Stimulated activated CD4-positive, alpha-beta T cell treated with anti-CD3 and anti-CD28 coated beads, Interleukin-1b, Interleukin-23, amount 100 ng/mL, for 24 hours (primary cell): ENCODE measurements at regions not wholly inside any gene's neighbourhood (a gene's known extent, or its start where the extent isn't known, plus 50 kb on each side); places are given as distances from the start of the nearest gene placed in this dataset.

ENCODE experiments used
- DNase-seq, 4 experiments: peaks; one replicate each; pipeline ENCODE4 v3.0.0-alpha.2; 2020; ENCODE audit warnings: low read depth in 4 of 4, low spot score in 1 of 4

DNA sequence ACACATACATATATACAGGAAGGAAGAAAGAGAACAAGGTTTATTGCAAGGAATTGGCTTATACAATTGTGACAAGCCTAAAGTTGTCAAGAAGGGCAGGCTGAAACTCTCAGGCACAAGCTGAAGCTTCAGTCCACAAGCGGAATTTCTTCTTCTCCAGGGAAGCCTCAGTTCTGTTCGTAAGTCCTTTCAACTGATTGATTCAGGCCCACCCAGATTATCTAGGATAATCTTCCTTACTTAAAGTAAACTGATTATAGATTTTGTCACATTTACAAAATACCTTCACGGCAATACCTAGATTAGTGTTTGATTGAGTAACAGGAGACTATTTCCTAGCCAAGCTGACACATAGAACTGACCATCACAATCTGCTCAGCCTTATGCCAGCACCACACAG is 81.5 kb upstream of the TMEM260 start:
- no peak for DNase-seq

DNA sequence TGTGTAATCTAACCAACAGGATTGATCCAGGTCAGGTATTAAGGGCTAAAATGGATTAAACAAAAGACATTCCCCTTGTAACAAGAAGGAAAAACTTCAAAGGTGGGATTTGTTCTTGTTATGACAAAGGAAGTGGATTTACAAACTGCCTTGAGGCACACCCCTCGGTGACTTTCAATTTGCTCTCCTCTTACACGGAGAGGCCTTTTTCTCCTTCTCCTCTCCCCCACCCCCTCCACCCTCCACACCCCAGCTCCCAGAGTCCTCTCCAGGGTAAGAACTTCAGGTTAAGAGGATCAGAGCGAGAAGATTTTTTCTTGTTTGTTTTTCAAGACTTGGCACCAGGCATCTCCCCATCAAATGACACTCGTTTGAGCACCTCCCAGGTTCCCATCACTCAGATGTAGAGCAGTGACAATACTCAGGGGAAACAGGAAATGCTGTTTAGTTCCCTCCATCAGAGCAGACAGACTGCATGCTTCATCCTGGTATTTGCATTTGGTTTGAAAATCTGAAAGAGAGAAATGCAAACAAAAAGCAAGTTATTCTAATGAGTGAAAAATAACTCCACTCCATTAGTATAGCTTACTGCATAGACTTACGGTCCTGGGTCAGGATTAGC is 77.6 kb upstream of the TMEM260 start:
- DNase-seq = no peak

DNA sequence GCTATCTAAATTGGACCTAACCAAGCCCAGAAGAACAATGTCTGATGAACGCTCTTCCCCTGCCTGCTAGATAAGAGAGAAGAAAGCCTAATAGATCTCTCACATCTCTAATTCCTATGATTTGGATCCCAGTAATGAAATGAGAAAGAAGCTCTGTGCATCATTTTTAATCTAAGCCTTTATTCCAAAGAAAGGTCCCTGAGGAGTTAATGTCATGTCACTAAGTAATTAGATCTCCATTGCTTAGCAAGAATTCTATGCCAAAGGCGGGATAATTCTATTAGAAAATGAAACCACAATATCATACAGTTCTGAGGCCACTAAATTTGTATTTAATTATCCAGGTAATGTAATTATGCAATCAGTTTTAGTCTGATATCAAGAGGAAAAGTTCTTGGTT is 74.2 kb upstream of the TMEM260 start:
- no peak for DNase-seq

DNA sequence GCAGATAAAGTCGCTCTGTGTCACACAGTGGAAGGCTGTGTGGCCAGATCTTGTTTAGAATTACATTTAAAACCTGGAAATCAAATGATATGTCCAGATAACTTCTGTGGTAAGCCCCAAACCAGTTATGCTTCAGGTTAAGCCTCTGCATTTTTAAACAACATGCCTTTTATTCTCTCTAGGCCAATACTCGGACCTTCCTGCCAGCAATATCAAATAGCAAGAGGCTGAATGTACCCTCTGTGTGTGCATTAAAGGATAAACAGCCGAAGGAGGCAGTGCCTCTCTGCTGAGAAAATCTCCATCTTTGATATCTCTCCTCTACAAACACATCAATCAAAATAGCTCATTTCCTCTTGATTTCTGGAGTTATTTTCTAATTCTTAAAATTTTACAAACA is 67.1 kb upstream of the TMEM260 start:
- DNase-seq = no peak

DNA sequence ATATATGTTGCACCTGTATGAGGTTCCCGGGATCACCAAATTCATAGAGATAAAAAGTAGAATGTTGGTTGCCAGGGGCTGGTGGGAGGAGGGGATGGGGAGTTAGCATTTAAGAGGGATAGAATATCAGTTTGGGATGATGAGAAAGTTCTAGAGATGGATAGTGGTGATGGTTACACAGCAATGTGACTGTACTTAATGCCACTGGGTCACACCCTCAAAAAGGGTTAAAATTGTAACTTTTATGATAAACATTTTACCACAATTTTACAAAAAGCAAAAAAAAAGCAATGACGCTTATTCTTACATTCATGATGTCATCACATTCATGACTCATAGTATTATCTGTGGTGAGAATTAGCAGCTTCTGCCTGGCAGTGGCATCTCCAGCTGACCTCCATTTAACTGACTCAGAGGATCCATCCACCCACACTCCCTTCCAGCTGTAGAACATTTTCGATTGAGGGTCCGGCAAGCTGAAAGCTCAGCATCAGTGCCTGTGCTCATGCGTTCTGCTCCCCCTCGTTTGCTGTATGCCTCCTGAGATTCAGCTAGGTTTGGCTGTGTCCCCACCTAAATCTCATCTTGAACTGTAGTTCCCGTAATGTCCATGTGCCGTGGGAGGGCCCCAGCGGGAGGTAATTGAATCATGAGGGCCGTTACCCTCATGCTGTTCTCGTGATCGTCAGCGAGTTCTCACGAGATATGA is 64.8 kb upstream of the TMEM260 start:
- no peak for DNase-seq

DNA sequence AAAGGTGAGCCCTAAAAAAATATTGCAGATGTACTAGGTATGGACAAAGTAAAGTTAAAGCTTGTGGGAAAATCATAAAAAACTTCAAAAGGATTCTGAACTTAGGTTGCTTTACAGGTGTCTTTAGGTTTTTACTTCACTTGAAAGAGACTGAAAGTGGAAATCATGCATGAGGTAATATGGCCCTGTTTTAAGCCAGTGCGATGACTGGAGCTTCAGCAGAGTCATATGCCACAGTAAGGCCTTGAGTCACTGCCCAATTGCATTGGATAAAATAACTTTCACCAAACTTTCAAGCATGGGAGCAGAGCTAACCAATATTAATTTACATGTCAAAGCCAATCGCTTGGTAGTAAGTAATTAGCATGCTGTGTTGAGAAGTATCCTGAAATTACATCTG is 63.9 kb upstream of the TMEM260 start:
- DNase-seq = no peak

DNA sequence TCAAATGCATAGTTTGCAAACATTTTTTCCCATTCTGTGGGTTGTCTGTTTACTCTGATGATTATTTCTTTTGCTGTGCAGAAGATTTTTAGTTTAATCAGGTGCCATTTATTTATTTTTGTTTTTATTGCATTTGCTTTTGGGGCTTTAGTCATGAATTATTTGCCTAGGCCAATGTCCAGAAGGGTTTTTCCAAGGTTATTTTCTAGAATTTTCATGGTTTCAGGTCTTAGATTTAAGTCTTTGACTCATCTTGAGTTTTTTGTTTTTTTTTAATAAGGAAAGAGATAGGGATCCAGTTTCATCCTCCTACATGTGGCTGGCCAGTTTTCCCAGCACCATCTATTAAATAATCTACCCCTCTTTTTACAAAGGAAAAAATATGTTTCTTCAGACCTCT is 57.2 kb upstream of the TMEM260 start:
- no peak for DNase-seq

DNA sequence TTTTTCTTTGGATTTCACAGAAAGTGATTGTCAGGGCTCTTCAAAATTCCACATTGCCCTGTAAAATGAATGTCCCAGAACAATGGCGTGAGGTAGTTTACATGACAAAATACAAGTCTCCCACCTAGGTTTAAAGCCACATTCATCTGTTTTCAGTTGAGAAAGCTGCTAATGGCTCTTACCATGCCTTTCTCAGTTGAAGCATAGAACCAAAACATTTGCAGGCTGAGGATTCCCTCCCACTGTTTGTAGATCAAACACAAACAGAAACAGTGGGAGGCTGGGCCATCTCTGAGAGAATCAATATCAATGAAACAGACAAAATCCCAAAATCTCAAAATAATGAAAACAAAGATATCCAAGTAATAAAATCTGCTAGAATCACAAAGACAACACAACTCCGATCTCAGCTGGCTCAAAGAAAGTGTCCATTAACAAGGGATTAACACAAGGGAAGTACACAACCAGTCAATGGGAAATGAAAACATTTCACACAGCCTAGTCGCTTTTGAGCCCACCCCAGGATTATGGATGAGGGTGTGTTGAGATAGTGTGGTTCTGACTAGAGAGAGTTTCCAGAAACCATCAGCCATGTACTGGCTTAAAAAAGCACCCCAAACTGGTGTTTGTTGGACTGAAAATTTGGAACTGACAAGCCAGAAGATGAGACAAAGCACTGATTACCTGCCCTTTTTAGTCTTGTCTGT is 54.5 kb upstream of the TMEM260 start:
- DNase-seq = no peak

DNA sequence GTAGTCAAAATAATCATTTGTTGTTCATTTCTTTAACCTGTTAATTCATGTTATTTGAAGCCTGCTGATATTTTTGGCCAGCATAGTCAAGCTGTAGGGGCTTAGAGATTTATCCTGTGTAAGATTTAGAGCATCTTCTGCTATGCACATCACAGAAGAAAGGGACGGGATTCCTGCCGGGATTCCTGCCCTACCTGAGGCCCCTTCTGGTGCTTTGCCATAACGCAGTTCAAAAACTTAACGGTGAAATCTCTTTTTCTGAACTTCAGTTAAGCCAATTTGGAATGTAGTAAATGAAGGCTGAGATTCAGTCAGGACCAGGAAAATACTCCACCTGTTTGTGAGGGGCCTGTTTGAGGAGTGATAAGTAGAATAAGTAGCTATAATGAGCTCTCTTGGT is 50.7 kb upstream of the TMEM260 start:
- no peak for DNase-seq
